Coronary artery (tissue), 2 donors: ENCODE measurements at regions not wholly inside any gene's neighbourhood (a gene's known extent, or its start where the extent isn't known, plus 50 kb on each side); places are given as distances from the start of the nearest gene placed in this dataset.
"Not testable (repeated sequence)": the region's sequence is repeated elsewhere in the genome, so short reads cannot be mapped to it uniquely, and the experiment has no call there.

ENCODE experiments used
- DNase-seq: peaks from one replicate; pipeline ENCODE4 v3.0.0-alpha.2; 2017; ENCODE audit warnings: low spot score
- H3K27ac ChIP-seq, 2 donors: fragments of 200-600 bp; sonication (generic); one replicate each; pipeline ENCODE4 v1.5.1; 2016 to 2019
- H3K4me3 ChIP-seq: fragments of 200-600 bp; sonication (generic); 2 replicates; pipeline ENCODE4 v1.5.1; 2016; ENCODE audit warnings: mild to moderate bottlenecking, moderate library complexity
- CTCF ChIP-seq: fragments of 200-600 bp; sonication (generic); IDR thresholded peaks from one replicate; pipeline ENCODE4 v1.5.1; 2019; ENCODE audit warnings: antibody characterized with exemption

- DNase-seq: no peak
- no peak for TF ChIP-seq CTCF
- Histone ChIP-seq H3K27ac (no peak overlapping the region), H3K4me3 (no peak overlapping the region)
Measured at GRCh38 chr9:87370049-87370685, 127.5 kb upstream of the DAPK1 start.

- Histone ChIP-seq H3K4me3 (no peak overlapping the region), H3K27ac (no peak overlapping the region)
- no peak for TF ChIP-seq CTCF
- DNase-seq: no peak
Measured at GRCh38 chr9:87371795-87372355, 125.8 kb upstream of the DAPK1 start.

- no peak for DNase-seq
- no peak for TF ChIP-seq CTCF
- H3K4me3 ChIP-seq: no peak overlapping the region
- no peak overlapping the region for H3K27ac ChIP-seq
Measured at GRCh38 chr9:87372356-87372851, 125.3 kb upstream of the DAPK1 start.

- H3K4me3 ChIP-seq, DNase-seq, H3K27ac ChIP-seq: not testable (repeated sequence)
Measured at GRCh38 chr9:87374023-87374919, 123.4 kb upstream of the DAPK1 start.

- H3K4me3 ChIP-seq: no peak overlapping the region
- no peak for TF ChIP-seq CTCF
- DNase-seq: no peak
- H3K27ac ChIP-seq: peak overlapping the region in 1 of 2 donors; percentile 2
Measured at GRCh38 chr9:87375397-87376073, 122.1 kb upstream of the DAPK1 start.

GRCh38 chr9:87378676-87379075, 119.0 kb upstream of the DAPK1 start:
- TF ChIP-seq CTCF: no peak
- no peak overlapping the region for H3K4me3 ChIP-seq
- H3K27ac ChIP-seq: no peak overlapping the region
- DNase-seq: no peak

- Histone ChIP-seq H3K4me3 (no peak overlapping the region), H3K27ac (no peak overlapping the region)
- no peak for TF ChIP-seq CTCF
- DNase-seq: no peak
Measured at GRCh38 chr9:87379300-87379699, 118.4 kb upstream of the DAPK1 start.
